ENCODE measurements at regions not wholly inside any gene's neighbourhood (a gene's known extent, or its start where the extent isn't known, plus 50 kb on each side); places are given as distances from the start of the nearest gene placed in this dataset.

DNA sequence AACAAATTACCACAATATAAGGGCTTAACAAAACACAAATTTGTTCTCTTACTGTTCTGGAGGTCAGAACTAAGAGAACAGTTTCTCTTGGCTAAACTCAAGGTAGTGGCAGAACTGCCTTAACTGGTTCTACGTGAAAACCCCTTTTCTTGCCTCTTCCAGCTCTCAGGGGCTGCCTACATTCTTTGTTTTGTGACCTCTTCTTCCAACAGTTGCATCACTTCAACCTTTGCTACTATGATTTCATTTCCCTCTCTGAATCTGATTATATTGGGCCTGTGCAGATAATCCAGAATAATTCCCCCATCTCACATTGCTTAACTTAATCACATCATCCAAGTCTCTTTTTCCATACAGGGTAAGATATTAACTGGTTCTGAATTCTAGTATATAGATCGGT, 624.6 kb downstream of the ZPLD1 start:
- H3K9me3 ChIP-seq (ENCODE audit: control insufficient read depth in 1 of 2, insufficient read depth in 1 of 2, low read length in 2 of 2), result no peaks in the 10 kb centered on the region
- CTCF ChIA-PET, result no interaction called here
- no peaks in the 10 kb centered on the region for H3K27me3 ChIP-seq (ENCODE audit: control insufficient read depth in 1 of 2, insufficient read depth in 2 of 2, low read length in 2 of 2)
- ATAC-seq (ENCODE audit: poor library complexity), result no peak
- no peaks in the 10 kb centered on the region for H3K4me1 ChIP-seq (ENCODE audit: insufficient read depth, low read length)
- H3K36me3 ChIP-seq (ENCODE audit: insufficient read depth, low read length), result no peaks in the 10 kb centered on the region
- POLR2A ChIA-PET, result no interaction called here
- DNase-seq, result no peak
- H3K4me1 Mint-ChIP-seq (ENCODE audit: low read depth), result no peaks in the 10 kb centered on the region
- no peak overlapping the region for H3K27ac Mint-ChIP-seq
- H3K27me3 Mint-ChIP-seq, result no peaks in the 10 kb centered on the region
- no peak overlapping the region for H3K4me3 ChIP-seq (ENCODE audit: low read length)
- no peak overlapping the region for H3K4me3 Mint-ChIP-seq
- no peaks in the 10 kb centered on the region for H3K9me3 Mint-ChIP-seq
- no peak overlapping the region for H3K27ac ChIP-seq (ENCODE audit: low read depth in 1 of 2, low read length in 2 of 2)
- H3K36me3 Mint-ChIP-seq (ENCODE audit: low read depth), result no peaks in the 10 kb centered on the region
- intact Hi-C loops (cut with DNase I, micrococcal nuclease), result no loop called here
- TF ChIP-seq, protein P1, sequence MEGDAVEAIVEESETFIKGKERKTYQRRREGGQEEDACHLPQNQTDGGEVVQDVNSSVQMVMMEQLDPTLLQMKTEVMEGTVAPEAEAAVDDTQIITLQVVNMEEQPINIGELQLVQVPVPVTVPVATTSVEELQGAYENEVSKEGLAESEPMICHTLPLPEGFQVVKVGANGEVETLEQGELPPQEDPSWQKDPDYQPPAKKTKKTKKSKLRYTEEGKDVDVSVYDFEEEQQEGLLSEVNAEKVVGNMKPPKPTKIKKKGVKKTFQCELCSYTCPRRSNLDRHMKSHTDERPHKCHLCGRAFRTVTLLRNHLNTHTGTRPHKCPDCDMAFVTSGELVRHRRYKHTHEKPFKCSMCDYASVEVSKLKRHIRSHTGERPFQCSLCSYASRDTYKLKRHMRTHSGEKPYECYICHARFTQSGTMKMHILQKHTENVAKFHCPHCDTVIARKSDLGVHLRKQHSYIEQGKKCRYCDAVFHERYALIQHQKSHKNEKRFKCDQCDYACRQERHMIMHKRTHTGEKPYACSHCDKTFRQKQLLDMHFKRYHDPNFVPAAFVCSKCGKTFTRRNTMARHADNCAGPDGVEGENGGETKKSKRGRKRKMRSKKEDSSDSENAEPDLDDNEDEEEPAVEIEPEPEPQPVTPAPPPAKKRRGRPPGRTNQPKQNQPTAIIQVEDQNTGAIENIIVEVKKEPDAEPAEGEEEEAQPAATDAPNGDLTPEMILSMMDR (IDR thresholded peaks at IDR 0.05), result no peak

DNA sequence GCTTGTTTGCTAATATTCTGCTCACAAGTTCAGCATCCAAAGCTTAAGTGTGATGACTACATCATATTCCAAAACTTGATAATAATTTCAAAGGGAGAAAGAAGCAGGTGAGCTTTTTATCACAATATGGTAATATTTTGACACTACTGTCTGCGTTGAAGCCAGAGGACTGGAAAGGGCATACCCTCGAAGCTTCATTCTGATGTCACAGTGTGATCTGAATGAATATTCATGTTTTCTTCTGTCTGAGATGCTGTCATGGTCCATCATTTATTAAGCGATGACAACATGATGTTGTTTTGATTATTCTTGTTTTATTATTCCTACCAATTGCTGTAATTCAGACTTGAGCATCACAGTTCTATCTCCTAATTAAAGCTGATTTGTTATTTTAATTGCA, 625.4 kb downstream of the ZPLD1 start:
- no peaks in the 10 kb centered on the region for H3K36me3 ChIP-seq (ENCODE audit: insufficient read depth, low read length)
- H3K27ac ChIP-seq (ENCODE audit: low read depth in 1 of 2, low read length in 2 of 2), result no peak overlapping the region
- H3K4me1 Mint-ChIP-seq (ENCODE audit: low read depth), result no peaks in the 10 kb centered on the region
- intact Hi-C loops (cut with DNase I, micrococcal nuclease), result no loop called here
- no peaks in the 10 kb centered on the region for H3K9me3 Mint-ChIP-seq
- TF ChIP-seq, protein P1 (IDR thresholded peaks at IDR 0.05), result no peak
- no peak overlapping the region for H3K4me3 Mint-ChIP-seq
- no peaks in the 10 kb centered on the region for H3K36me3 Mint-ChIP-seq (ENCODE audit: low read depth)
- POLR2A ChIA-PET, result no interaction called here
- no peak overlapping the region for H3K27ac Mint-ChIP-seq
- no peaks in the 10 kb centered on the region for H3K9me3 ChIP-seq (ENCODE audit: control insufficient read depth in 1 of 2, insufficient read depth in 1 of 2, low read length in 2 of 2)
- DNase-seq (no peak), ATAC-seq (ENCODE audit: poor library complexity) (no peak)
- no peaks in the 10 kb centered on the region for H3K27me3 ChIP-seq (ENCODE audit: control insufficient read depth in 1 of 2, insufficient read depth in 2 of 2, low read length in 2 of 2)
- H3K4me1 ChIP-seq (ENCODE audit: insufficient read depth, low read length), result no peaks in the 10 kb centered on the region
- CTCF ChIA-PET, result no interaction called here
- no peak overlapping the region for H3K4me3 ChIP-seq (ENCODE audit: low read length)
- no peaks in the 10 kb centered on the region for H3K27me3 Mint-ChIP-seq

DNA sequence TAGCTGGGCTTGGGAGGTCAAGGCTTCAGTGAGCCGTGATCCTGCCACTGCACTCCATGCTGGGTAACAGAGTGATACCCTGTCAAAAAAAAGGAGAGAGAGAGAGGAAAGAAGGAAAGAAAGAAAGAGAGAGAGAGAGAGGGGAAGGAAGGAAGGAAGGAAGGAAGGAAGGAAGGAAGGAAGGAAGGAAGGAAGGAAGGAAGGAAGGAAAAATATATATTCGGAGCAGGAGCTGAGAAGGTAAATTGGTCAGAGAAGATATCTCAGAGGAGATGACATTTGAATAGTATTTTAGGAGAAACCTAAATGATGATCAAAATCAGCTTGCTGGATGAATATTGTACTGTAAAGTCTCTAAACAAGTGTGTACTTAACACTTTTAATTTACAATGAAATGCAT, 633.1 kb downstream of the ZPLD1 start:
- Histone ChIP-seq H3K27ac (ENCODE audit: low read depth in 1 of 2, low read length in 2 of 2) (no peak overlapping the region), H3K4me3 (ENCODE audit: low read length) (no peak overlapping the region), H3K36me3 (ENCODE audit: insufficient read depth, low read length) (no peaks in the 10 kb centered on the region), H3K4me1 (ENCODE audit: insufficient read depth, low read length) (no peaks in the 10 kb centered on the region), H3K9me3 (ENCODE audit: control insufficient read depth in 1 of 2, insufficient read depth in 1 of 2, low read length in 2 of 2) (no peaks in the 10 kb centered on the region), H3K27me3 (ENCODE audit: control insufficient read depth in 1 of 2, insufficient read depth in 2 of 2, low read length in 2 of 2) (no peaks in the 10 kb centered on the region)
- ATAC-seq (ENCODE audit: poor library complexity) (no peak), DNase-seq (no peak)
- ChIA-PET POLR2A (no interaction called here), CTCF (no interaction called here)
- Mint-ChIP-seq H3K27ac (no peak overlapping the region), H3K9me3 (no peaks in the 10 kb centered on the region), H3K27me3 (no peaks in the 10 kb centered on the region), H3K4me1 (ENCODE audit: low read depth) (no peaks in the 10 kb centered on the region), H3K36me3 (ENCODE audit: low read depth) (no peaks in the 10 kb centered on the region), H3K4me3 (no peak overlapping the region)
- TF ChIP-seq, protein P1 (IDR thresholded peaks at IDR 0.05), result no peak
- intact Hi-C loops (cut with DNase I, micrococcal nuclease), result no loop called here
